Liver (tissue), 3 donors: ENCODE measurements at regions not wholly inside any gene's neighbourhood (a gene's known extent, or its start where the extent isn't known, plus 50 kb on each side); places are given as distances from the start of the nearest gene placed in this dataset.

Source experiments
- GABPA ChIP-seq, 2 donors: IDR thresholded peaks in 1 of 2; conservative IDR thresholded peaks in 1 of 2; 2 replicates each; pipeline ENCODE4 v1.6.1; 2016; ENCODE audit warnings: antibody characterized with exemption in 2 of 2, mild to moderate bottlenecking in 1 of 2, moderate library complexity in 1 of 2
- JUND ChIP-seq, 2 donors: IDR thresholded peaks; 2 replicates each; pipeline ENCODE4 v1.6.1; 2016; ENCODE audit warnings: antibody characterized with exemption in 2 of 2
- RAD21 ChIP-seq, 2 donors: IDR thresholded peaks; 2 replicates each; pipeline ENCODE4 v1.6.1; 2016; ENCODE audit warnings: antibody characterized with exemption in 2 of 2, mild to moderate bottlenecking in 2 of 2
- TF ChIP-seq, protein P1 (sequence below): fragments of 150-350 bp; IDR thresholded peaks from 2 replicates; pipeline ENCODE4 v1.5.1; 2017; ENCODE audit warnings: improper control_type of control experiment, low read depth, low read length; ENCODE audit not compliant: missing input control
- TF ChIP-seq, protein P2 (sequence below): IDR thresholded peaks from 2 replicates; pipeline ENCODE4 v1.6.1; 2016; ENCODE audit warnings: antibody characterized with exemption
- donor health status: healthy.
- donor health status: healthy.

DNA sequence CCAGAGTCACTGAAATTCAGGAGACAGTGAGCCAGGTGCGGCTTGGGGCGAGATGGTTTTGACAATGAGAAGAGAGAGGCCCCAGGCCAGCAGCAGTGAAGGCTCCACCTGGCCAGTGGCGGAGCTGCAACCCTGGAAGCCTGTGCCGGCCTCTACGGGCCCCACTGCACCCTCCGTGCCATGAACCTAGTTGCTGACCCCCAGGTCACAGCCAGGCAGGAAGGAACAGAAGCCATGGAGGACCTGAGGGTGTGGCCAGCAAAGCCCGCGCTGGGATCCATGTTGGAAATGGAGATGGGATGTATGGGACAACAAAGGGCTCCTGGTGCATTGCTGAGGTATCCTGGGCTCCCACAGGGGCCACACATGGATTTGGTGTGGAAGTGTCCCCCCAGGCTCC lies 1528.5 kb downstream of the BRD1 start:
- TF ChIP-seq, protein P1, sequence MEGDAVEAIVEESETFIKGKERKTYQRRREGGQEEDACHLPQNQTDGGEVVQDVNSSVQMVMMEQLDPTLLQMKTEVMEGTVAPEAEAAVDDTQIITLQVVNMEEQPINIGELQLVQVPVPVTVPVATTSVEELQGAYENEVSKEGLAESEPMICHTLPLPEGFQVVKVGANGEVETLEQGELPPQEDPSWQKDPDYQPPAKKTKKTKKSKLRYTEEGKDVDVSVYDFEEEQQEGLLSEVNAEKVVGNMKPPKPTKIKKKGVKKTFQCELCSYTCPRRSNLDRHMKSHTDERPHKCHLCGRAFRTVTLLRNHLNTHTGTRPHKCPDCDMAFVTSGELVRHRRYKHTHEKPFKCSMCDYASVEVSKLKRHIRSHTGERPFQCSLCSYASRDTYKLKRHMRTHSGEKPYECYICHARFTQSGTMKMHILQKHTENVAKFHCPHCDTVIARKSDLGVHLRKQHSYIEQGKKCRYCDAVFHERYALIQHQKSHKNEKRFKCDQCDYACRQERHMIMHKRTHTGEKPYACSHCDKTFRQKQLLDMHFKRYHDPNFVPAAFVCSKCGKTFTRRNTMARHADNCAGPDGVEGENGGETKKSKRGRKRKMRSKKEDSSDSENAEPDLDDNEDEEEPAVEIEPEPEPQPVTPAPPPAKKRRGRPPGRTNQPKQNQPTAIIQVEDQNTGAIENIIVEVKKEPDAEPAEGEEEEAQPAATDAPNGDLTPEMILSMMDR: no peak
- TF ChIP-seq, protein P2, sequence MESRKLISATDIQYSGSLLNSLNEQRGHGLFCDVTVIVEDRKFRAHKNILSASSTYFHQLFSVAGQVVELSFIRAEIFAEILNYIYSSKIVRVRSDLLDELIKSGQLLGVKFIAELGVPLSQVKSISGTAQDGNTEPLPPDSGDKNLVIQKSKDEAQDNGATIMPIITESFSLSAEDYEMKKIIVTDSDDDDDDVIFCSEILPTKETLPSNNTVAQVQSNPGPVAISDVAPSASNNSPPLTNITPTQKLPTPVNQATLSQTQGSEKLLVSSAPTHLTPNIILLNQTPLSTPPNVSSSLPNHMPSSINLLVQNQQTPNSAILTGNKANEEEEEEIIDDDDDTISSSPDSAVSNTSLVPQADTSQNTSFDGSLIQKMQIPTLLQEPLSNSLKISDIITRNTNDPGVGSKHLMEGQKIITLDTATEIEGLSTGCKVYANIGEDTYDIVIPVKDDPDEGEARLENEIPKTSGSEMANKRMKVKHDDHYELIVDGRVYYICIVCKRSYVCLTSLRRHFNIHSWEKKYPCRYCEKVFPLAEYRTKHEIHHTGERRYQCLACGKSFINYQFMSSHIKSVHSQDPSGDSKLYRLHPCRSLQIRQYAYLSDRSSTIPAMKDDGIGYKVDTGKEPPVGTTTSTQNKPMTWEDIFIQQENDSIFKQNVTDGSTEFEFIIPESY: no peak
- TF ChIP-seq RAD21 (IDR thresholded peaks at IDR 0.05): no peak
- no peak for TF ChIP-seq GABPA (IDR thresholded peaks at IDR 0.05 in 1 of 2, conservative IDR thresholded peaks at IDR 0.05 in 1 of 2)
- no peak for TF ChIP-seq JUND (IDR thresholded peaks at IDR 0.05)
